UCSD-AML1 (cell line): ENCODE measurements at regions not wholly inside any gene's neighbourhood (a gene's known extent, or its start where the extent isn't known, plus 50 kb on each side); places are given as distances from the start of the nearest gene placed in this dataset.

Experiments used
- DNase-seq: peaks from one replicate; lab custom pipeline; 2025; ENCODE audit not compliant: unreplicated experiment; lab: John Stamatoyannopoulos, UW

DNA sequence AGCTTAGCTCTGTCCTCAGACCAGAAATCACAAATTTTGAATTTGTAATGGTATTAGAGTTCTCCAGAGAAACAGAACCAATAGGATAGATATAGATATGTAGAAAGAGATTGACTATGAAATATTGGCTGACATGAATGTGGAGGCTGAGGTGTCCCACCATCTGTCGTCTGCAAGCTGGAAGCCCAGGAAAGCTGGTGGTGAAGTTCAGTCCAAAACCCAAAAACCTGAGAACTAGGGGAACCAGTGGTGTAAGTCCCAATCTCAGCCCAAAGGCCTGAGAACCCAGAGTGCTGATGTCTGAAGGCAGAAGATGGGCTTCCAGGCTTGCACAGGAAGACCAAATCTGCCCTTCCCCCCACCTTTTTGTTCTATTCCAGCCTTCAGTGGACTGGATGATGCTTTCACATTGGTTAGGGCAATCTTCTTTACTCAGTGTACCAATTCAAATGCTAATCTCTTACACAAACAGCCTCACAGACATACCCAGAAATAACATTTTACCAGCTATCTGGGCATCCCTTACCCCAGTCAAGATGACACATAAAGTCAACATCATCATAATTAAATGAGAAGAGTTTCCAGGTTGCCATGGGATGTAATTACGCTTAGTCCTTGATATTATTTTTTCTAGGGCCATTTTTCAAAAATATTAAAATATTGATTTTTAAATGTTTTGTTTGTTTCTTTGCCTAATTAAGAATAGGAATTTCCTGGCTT, 570.8 kb downstream of the UTRN start:
- DNase-seq: no peak

DNA sequence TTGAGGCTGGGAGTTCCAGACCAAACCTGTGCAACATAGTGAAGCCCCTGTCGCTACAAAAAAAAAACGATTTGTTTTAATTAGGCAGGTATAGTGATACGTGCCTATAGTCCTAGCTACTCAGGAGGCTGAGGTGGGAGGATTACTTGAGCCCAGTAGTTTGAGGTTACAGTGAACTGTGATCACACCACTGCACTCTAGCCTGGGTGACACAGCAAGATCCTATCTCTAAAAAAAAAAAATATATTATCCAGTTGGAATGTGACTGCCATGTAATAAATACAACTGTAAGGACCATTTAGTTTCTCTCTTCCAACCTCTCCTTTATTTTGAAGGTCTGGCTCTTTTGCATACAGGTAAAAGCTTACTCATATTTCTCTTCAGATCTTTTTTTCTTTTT, 571.5 kb downstream of the UTRN start:
- DNase-seq: no peak

DNA sequence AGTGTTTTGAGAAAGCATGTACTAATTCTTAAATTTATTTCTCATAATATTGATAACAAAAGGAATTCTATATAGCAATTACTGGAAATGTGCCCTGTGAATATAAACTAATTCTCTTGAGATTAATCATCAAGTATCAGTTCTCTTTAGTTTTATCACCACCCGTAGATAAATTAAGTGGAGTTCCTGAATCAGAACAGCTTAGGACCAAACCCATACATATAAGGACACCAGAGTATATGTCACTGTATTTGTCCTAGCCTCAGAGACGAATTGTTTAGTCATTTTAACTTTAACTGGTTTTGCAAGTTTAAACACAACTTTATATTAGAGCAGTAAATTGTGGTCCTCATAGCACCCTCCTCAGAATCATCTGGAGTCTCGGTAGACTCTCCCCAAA, 572.0 kb downstream of the UTRN start:
- DNase-seq: no peak

DNA sequence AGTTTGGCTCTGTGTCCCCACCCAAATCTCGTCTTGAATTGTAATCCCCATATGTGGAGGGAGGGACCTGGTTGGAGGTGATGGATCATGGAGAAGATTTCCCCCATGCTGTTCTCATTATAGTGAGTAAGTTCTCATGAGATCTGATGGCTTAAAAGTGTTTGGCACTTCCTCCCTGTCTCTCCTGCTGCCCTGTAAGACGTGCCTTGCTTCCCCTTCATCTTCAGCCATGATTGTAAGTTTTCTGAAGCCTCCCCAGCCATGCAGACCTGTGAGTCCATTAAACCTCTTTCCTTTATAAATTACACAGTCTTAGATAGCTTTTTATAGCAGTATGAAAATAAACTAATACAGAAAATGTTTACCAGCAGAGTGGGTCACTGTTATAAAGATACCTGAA, 577.6 kb downstream of the UTRN start:
- DNase-seq: no peak

DNA sequence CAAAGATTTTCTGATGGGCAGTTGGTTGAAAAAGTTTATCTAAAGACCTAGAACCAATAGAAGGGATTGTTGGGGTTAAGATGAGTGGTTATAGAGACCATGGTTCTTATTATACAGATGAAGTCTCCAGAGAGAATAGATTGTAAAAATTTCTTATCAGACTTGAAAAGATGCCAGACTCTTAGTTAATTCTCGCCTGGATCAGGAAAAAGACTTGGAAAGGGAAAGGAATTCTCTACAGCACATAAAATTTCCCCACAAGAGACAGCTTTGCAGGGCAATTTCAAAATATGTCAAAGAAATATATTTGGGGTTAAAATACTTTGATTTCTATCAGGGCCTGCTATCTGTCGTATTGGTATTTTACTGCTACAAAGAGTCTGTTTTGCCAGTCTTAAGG, 582.6 kb downstream of the UTRN start:
- DNase-seq: no peak

DNA sequence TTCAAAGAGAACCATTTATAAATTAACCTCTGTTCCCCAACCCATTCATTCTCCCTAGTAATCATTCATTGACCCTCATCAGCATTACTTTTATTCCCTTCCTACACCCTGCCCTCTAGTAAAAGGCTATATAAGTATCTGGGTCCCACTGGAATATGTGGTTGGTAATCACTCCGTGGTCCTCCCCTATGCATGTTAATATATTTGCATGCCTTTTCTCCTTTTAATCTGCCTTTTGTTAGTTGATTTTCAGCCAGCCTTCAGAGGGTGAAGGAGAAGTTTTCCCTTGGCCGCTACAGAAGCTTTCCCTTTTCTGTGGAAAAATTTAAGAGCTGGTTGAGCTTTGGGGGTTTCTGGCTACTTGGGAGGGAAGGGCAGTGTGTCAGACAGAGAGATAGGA, 585.6 kb downstream of the UTRN start:
- DNase-seq: no peak

DNA sequence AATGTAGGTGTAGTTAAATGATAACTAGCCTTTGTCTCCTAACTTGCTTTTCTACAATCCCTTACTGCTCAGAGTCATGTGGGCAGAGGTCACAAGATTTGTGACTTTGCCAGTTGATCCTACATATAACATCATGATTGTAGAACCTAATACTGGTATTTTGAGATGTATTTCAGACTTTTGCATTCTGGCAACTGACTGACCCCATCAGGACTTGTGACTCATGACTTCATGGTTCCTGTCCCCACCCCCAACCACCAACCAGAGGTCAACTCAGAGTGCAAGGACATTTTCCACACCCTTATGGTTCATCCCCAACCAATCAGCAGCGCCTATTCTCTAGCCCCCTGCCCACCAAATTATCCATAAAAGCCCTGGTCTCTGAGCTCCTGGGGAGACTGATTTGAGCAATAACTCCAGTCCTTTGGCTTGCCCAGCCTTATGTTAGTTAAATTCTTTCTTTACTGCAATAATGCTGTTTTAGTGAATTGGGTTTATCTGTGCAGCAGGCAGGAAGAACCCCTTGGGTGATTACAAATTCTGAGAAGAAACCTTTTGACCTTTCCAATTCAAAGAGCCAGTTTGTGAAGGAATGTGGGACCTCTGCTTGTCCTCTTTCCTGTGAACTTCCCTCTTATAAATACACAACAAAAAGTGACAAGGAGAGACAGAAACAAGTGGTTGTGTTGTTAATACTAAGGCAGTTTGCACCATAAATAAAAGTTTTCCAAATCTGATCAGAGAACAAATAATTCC, 588.7 kb downstream of the UTRN start:
- no peak for DNase-seq

DNA sequence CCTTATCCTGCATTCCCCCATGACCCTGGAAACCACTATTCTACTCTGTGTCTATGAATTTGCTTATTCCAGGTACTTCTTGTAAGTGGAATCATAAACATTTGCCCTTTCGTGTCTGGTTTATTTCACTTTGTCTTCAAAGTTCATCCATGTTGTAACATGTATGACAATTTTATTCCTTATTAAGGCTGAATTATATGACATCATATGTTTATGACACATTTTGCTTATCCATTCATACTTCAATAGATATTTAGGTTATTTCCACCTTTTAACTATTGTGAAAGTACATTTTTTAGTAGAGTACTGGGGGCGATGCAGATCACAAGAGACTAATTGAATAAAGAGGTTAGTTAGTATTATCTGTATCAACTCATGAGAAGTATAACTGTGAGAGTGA, 591.6 kb downstream of the UTRN start:
- DNase-seq: no peak

DNA sequence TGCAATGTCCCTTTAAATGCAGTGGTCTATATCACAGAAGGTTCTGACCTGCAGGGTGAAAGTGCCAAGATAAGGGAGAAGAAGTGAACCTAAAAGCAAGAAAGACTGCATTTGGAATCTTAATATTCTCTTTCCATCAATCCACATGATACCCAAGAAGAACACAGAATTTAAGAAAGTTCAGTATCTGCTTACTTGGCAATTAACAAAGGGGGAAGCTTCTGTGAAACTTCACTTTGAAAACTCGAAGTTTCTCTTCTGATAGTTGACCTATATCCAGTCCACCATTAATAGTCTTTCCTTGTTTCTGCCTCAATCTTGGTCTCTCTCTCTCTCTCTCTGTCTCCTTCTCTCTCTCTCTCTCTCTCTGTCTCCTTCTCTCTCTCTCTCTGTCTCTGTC, 592.0 kb downstream of the UTRN start:
- DNase-seq: no peak

DNA sequence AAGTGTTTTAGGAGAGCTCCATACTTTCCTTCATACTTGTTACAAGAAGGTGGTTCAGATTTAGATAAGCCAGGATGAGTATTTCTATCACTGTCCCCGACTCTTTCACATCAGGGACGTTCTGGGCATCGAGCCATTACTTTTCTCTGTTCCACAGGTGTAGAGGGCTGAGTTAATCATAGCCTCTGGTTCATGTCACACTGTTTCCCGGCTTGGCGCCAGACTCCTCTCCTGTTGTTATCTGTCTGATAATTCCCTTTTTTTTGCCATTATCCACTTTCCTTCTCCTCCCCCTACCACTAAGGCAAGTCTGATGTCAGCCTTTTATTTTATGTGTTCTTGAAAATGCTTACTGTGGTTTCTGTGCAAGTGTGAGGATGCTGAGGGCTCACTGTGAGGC, 593.4 kb downstream of the UTRN start:
- DNase-seq: no peak

DNA sequence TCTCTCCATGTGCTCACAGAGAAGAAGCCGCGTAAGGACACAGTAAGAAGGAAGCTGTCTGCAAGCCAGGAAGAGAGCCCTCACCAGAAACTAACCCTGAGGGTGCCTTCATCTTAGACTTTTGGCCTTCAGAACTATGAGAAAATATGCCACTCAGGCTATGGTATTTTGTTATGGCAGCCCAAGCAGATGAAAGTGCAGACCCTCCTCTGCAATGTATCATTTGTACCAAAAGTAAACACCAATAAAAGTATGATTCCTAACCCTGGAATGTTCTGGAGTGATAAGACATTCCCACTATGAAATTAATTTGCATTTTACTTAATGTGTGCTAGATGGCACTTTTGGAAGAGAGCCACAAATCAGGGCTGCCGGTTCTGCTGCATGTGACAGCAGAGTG, 594.3 kb downstream of the UTRN start:
- no peak for DNase-seq

DNA sequence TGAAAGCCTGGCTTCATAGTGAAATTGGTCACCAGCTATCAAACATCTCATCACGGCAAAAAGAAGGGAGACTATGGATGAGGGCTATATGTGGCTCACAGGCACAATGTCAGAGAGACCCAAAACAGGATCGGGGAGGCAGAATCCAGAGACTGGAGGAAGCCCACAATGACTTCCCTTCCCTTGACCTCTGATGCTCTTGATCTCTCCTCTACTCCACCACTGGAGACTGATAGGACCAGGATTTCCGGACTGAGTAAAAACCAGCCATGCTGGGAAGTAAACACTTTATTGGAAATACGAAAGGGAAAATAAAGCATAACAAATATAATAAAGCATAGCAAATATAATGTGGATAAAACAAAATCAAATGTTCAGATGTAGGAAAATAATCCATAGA, 597.3 kb downstream of the UTRN start:
- DNase-seq: no peak

DNA sequence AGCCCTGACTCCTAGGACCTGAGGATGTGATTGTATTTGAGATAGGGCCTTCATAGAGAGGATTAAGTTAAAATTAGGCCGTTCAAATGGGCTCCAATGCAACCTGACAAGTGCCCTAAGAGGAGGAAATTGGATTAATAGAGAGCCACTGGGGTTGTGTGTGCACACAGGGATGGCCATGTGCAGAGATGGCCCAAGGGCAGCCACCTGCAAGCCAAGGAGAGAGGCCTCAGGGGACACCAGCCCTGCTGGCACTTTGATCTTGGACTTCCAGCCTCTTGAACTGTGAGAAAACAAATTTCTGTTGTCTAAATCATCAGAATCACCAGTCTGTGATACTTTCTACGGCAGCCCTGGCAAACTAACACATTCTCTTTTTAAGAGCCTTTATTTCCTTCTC, 598.8 kb downstream of the UTRN start:
- DNase-seq: no peak

DNA sequence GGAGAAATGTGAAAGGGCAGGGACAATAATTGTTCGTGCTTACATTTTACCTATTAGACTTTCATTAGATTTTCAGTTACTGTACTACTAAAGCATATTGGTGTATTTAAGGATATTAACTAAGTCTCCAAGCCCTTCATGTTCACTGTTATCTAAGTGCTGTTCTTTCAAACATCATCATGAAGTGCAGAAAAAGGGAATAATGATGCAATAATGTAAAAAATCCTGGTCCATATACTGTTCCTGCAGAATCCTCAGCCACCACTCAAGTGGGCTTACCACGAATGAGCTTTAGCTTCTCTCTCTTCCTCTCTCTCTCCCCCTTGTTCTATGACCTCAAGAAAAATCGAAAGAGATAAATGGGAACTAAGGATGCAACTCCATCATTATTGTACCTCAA, 600.7 kb downstream of the UTRN start:
- DNase-seq: no peak

DNA sequence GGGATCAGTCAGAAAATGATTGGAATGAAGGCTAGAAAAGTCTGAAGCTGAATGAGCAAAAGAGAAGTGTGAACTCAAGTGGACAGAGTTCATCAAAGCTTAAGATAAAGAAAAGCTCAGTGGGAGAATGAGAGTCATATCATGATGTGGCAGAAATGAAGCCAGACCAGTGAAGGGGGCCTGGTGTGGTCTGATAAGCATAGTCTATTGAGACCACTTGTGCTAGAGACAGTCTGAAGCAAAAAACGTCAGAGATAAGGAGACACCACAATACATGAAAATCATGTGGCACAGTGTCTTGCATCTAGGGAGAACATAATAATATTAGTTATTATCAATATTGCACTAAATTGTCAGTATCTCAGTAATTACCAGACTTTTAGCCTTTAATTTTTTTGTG, 601.5 kb downstream of the UTRN start:
- no peak for DNase-seq

DNA sequence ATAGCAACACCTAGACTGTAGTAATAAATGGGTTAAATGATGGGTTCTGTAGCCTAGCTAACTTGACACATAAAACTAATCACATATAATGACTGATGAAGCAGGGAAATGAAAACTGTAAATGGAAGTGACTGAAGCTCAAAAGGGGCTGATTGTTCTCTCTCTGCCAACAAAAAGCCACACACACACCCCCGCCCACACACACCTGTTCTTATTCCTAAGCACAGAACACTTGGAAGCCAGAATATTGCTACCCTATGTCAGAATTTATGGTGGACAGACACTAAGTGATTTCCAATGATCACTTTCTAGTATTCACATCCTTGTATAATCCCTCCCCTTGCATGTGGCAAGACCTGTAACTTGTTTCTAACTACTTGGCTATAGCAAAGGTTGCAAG, 603.5 kb downstream of the UTRN start:
- no peak for DNase-seq

DNA sequence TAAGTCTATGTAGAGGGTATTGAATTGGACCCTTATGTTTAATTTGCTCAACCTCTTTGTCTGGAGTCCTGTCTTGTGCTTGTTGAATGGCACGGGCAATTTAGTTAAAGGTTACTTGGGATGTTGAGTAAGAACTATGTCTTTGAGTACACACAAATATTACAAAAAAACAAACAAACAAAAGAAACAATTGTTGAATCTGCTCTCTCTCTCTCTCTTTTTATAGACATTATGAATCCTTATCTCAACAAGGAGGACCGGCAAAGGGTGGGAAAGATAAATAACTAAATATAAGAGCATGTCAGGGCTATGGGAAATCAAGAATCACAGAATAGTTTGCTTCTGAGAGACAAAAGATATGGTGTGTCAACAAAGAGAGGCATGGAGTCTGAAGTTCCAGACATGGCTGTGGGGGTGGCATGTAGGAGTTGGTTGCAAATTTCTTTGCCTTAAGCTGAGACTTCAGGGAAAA, 608.6 kb downstream of the UTRN start:
- no peak for DNase-seq

DNA sequence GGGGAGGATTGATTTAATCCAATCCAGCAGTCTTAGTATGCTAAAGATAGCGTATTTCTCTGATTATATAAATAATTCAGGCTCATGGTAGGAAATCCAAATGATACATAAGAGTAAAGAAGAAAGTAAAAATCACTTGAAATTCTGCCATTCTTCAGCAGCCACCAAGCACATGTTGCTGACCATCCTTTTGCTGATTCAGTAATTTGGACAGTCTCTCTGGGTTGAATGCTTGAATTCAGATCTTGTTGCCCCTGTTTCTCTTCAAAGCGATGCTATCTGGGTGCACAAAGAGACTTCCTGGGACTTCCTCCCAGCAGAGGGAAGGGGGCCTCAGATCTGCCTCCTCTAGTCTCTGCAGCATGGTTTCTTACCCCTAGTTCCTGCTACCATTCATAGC, 609.1 kb downstream of the UTRN start:
- DNase-seq: no peak

DNA sequence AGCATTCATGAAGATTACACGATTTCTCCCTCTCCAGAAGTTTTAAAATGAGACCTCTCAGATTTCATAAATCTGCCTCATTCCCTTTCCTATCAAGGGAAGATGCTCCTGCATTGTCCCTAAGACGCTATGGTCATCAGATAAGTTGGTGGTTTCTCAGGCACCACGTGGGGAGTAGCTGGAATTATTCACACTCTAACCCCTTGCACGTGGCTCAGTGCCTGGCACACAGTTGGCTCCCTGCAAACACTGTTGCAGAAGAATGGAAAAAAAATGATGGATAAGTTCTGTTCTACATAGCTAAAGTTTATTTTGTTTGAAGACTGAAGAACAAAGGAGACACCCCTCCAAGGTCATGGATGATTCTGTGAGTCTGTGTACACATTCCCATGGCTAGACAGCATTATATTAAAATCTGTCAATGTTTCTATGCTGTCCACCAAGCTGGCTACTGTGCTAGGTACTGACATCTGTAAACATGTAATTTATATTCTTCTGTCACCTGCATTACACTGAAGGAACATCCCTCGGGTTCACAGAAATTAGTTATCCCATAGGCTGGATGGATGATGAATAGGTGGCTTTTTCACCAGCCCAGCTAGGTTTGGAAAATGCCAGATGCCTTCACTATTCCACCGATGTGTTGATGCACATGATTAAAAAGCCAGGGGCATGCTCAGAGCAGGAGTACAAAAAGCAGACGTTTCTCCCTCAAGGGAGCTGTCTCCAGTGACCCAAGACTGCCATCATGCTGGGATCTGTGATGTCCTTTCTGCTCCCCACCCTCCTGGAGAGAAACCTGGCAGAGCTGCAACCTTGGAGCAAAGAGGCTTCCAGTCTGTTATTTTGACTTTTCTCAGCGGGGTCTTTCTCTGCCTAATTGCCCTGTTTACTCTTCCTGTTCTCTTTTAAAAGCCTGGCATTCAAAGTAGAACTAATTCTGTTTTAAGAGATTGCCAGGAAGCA, 610.5 kb downstream of the UTRN start:
- no peak for DNase-seq

DNA sequence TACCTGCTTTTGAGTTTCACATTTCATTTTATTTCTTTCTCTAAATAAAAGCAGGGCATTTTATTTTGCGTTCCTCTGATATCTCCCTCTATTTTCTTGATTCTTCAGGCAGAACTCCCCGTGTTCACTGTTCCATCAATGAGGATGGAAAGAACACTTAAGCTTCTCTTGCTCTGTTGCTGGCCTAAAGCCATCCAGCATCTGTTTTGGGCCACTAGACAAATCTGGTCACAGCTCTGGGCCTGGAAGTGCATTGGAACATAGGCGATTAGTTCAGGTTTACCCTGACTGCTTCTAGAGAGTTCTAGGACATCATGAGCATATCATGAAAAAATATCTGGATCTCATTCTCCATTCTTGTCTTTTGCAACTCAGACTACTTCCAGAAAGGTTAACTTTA, 611.2 kb downstream of the UTRN start:
- no peak for DNase-seq

DNA sequence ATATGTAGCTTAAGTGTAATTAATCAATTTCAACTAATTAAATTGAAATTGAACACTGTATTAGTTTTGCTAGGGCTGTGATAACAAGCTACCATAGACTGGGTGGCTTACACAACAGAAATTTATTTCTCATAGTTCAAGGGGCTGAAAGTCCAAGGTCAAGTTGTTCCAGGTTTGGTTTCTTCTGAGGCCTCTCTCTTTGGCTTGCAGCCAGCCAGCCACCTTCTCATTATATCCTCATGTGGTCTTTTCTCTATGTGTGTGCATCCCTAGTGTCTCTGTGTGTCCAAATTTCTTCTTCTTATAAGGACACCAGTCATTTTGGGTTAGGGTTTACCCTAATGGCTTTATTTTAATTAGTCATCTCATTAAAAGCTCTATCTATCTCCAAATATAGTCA, 611.7 kb downstream of the UTRN start:
- DNase-seq: no peak
